AG10803 (cell line): ENCODE measurements at regions not wholly inside any gene's neighbourhood (a gene's known extent, or its start where the extent isn't known, plus 50 kb on each side); places are given as distances from the start of the nearest gene placed in this dataset.

Experiments
- DNase-seq: peaks from one replicate; pipeline ENCODE4 v3.0.0; 2010; ENCODE audit warnings: low read depth
- H3K4me3 ChIP-seq: 2 replicates; pipeline ENCODE4 v1.5.1; 2011; ENCODE audit warnings: mild to moderate bottlenecking, low read length, control low read depth
- TF ChIP-seq, protein P1 (sequence below): conservative IDR thresholded peaks from 2 replicates; pipeline ENCODE4 v1.5.1; 2011; ENCODE audit warnings: mild to moderate bottlenecking, low read length, control low read depth, inconsistent platforms

DNA sequence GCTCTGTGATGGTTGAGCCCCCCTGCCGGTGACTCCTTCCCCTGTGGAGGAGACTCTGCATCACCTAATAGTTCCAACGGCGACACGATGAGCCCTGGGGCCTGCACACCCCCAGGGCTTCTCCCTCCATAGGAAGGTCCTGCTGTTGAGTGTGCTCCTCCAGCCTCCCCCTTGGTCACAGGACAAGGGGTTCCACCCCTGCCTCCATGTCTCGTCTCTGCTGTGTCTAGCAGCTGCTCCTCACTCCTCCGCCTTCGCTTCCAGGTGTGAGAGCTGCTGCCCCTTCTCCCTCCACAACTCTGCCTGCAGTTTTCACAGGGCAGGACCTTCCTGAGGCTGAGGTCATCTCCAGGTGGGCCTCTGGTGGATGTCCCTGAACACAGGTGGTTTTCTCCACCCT, 1416.1 kb downstream of the TBC1D22A start:
- no peak overlapping the region for H3K4me3 ChIP-seq
- TF ChIP-seq, protein P1, sequence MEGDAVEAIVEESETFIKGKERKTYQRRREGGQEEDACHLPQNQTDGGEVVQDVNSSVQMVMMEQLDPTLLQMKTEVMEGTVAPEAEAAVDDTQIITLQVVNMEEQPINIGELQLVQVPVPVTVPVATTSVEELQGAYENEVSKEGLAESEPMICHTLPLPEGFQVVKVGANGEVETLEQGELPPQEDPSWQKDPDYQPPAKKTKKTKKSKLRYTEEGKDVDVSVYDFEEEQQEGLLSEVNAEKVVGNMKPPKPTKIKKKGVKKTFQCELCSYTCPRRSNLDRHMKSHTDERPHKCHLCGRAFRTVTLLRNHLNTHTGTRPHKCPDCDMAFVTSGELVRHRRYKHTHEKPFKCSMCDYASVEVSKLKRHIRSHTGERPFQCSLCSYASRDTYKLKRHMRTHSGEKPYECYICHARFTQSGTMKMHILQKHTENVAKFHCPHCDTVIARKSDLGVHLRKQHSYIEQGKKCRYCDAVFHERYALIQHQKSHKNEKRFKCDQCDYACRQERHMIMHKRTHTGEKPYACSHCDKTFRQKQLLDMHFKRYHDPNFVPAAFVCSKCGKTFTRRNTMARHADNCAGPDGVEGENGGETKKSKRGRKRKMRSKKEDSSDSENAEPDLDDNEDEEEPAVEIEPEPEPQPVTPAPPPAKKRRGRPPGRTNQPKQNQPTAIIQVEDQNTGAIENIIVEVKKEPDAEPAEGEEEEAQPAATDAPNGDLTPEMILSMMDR, result no peak
- DNase-seq, result no peak

DNA sequence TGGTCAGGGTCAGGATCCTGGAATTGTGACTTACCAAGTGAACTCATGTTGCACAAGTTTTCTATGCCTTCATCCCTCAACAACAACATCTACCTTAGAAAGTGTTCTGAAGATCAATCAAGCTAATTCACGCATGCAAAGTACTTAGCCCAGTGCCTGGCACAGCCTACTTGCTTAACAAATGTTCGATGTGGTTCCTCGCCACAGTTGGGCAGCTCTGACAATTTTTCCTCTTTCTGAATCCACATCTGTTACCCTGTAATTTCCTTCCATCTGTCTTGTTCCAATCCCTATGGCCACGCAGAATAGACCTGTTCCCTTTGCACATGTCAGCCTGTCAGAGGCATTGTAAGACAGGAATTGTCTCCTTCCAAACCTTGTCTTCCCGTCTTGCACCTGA, 1415.2 kb downstream of the TBC1D22A start:
- TF ChIP-seq, protein P1, result no peak
- H3K4me3 ChIP-seq, result no peak overlapping the region
- DNase-seq, result no peak

DNA sequence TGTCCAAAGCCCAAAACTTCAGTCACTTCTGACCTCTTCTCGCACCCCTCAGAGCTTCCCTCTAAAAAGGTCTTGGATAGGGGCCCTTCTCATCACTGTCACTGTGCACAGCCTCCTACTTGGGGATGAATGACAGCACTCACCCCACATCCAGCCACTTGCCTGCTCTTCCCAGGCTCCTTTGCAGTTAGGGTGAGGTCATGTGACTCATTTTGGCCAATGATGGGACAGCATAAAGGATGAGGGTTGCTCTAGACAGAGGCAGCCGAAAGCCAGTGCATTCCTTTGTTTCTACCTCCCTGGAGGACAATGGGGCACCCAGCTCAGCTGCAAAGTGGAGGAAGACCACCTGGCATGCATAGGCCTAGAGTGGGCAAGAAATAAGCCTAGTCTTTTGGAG, 1413.3 kb downstream of the TBC1D22A start:
- TF ChIP-seq, protein P1, result no peak
- no peak for DNase-seq
- no peak overlapping the region for H3K4me3 ChIP-seq

DNA sequence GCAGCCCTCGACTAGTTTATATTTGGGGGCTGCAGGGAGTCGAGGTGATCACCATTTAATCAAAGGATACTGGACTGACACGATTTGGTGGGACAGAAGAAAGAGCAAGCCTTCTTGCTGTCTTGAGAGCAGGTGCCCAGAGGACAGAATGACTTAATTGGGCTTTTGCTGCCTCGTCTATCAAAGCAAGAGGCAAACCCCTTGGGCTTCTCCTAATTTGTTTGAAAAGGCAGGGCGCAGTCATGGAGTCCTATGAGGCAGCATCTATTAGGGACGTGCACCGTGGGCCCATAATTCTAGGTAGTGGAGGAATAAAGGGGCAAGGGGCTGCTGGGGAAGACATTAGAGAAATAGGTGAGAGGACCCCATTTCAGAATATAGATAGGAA, 1411.3 kb downstream of the TBC1D22A start:
- no peak overlapping the region for H3K4me3 ChIP-seq
- TF ChIP-seq, protein P1, result no peak
- no peak for DNase-seq

DNA sequence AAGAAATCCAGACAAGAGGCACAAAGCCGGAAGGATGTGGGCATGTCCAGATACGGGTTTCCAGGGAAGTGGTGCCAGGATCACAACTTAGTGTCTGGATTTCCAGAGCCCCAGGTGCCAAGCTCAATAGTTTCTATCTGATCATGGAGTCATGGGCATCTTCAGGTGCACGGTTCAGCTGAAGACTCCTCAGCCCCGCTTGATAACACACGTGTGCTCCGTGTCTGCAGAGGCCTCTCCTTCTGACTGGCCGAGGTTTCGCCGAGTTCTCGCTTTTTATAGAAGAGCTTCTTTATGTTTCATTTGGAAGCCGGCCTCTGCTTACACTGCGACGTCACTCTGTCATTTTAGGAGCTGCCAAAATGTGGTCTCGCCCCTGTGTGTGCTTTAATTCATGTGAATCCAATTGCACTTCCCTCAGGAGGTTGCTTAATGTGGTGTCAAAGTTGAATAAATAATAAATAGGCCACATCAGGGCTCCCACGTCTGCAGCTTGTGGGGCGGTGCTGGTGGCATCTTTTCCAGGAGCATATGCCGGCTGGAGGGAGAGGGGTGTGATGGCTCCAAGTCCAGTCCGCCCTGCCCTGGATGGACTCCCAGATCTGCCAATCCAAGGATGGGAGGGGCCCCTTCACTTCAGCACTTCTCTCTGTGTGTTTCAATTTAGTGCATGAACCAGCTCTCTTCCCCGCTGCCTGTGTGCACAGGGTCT, 1410.8 kb downstream of the TBC1D22A start:
- no peak for DNase-seq
- TF ChIP-seq, protein P1, result no peak
- no peak overlapping the region for H3K4me3 ChIP-seq

DNA sequence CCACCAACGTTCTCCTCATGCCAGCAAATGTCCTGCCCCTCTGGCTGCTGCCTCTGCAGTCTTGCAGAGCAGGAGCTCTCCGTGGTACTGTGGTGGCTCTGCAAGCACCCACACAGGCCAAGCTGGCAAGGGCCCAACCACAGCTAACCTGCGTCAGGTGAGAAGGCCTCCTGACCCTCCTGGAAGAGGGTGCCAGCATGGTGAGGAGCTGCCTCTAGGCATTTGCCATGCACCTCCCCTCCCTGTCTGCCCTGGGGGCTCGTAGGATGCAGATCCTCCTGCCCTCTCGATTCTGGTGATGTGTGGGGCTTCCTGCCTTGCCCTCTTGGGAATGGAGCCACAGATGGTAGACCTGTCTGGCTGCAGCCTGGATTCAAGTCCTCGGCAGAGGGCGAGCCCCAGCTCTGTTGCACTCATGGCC, 1408.8 kb downstream of the TBC1D22A start:
- H3K4me3 ChIP-seq, result no peak overlapping the region
- TF ChIP-seq, protein P1, result no peak
- DNase-seq, result no peak

DNA sequence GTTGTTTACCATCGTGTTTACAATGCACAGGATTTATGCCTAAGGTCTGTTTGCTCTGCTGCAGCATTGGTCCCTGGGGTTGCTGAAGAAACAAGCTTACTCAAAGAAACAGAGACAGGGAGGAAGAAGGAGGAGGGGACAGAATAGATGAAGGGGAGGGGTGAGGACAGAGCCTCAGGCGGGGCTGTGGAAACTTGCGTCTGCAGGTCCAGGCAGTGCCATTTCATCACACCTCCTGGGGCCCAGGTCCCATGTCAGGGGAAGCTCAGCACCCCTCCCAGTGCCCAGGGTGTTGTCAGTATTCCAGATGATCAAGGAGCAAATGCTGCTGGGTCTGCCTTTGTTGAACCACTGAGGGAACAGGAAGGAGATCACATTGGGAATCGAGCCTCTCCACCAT, 1406.8 kb downstream of the TBC1D22A start:
- no peak overlapping the region for H3K4me3 ChIP-seq
- TF ChIP-seq, protein P1, result no peak

More for the DNA sequence above, 1406.8 kb downstream of the TBC1D22A start:
- DNase-seq, result no peak
